Osteoblast (primary cell): ENCODE measurements at regions not wholly inside any gene's neighbourhood (a gene's known extent, or its start where the extent isn't known, plus 50 kb on each side); places are given as distances from the start of the nearest gene placed in this dataset.

Experiments
- DNase-seq: peaks from one replicate; pipeline ENCODE4 v3.0.0; 2011; ENCODE audit warnings: low spot score, mixed read lengths; ENCODE audit not compliant: insufficient read length; ENCODE audit errors: missing footprints
- H2AFZ ChIP-seq: 2 replicates; pipeline ENCODE4 v1.6.0; 2011; ENCODE audit warnings: mild to moderate bottlenecking, low read length
- H3K27ac ChIP-seq: 2 replicates; pipeline ENCODE4 v1.5.1; 2011; ENCODE audit warnings: mild to moderate bottlenecking, low read depth, low read length, moderate library complexity
- H3K27me3 ChIP-seq: 2 replicates; pipeline ENCODE4 v1.6.0; 2012; ENCODE audit warnings: mild to moderate bottlenecking, control low read depth, inconsistent platforms, low read length, moderate library complexity; ENCODE audit not compliant: insufficient read depth
- H3K36me3 ChIP-seq: 2 replicates; pipeline ENCODE4 v1.5.1; 2011; ENCODE audit warnings: mild to moderate bottlenecking, low read length, control low read depth, moderate library complexity; ENCODE audit not compliant: insufficient read depth
- H3K4me1 ChIP-seq: 2 replicates; pipeline ENCODE4 v1.5.1; 2011; ENCODE audit warnings: mild to moderate bottlenecking, low read length, control low read depth, moderate library complexity; ENCODE audit not compliant: insufficient read depth
- H3K4me2 ChIP-seq: 2 replicates; pipeline ENCODE4 v1.6.0; 2011; ENCODE audit warnings: mild to moderate bottlenecking, low read length; ENCODE audit not compliant: insufficient read depth
- H3K4me3 ChIP-seq: fragments of 200-600 bp; sonication (generic); 3 replicates; pipeline ENCODE4 v1.5.1; 2012; ENCODE audit warnings: mild to moderate bottlenecking, low read length, inconsistent platforms; ENCODE audit not compliant: insufficient read depth
- H3K79me2 ChIP-seq: 2 replicates; pipeline ENCODE4 v1.6.0; 2012; ENCODE audit warnings: mild to moderate bottlenecking, low read length, control low read depth, inconsistent platforms; ENCODE audit not compliant: insufficient read depth
- H3K9me3 ChIP-seq: 2 replicates; pipeline ENCODE4 v1.5.1; 2011; ENCODE audit warnings: low read depth, low read length, control low read depth
- H4K20me1 ChIP-seq: 2 replicates; pipeline ENCODE4 v1.6.0; 2012; ENCODE audit warnings: mild to moderate bottlenecking, low read length, control low read depth; ENCODE audit not compliant: insufficient read depth
- CTCF ChIP-seq: IDR thresholded peaks from 2 replicates; pipeline ENCODE4 v1.5.1; 2011; ENCODE audit warnings: mild to moderate bottlenecking, low read depth, low read length, moderate library complexity; ENCODE audit errors: extremely low read depth

DNA sequence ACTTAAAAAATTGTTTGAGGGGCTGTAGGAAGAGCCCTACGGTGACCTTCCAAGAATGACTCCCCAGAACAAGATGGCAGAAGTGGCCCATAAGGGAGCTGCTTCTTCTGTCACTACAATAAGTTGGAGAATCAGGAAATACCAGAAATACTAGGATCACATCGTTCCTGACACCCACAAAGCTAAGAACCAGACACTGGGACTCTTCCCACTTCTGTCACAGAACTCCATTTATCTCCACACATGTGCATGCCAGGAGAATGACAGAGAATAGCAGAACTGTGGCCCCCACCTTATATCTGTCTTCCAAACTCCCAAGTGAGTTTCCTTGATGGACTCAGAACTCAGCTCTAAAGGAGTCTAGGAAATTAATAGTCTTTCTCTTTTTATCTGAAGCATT is 54.6 kb upstream of the UBR2 start:
- Histone ChIP-seq H3K36me3 (no peaks in the 10 kb centered on the region), H3K79me2 (no peaks in the 10 kb centered on the region), H2AFZ (peak overlapping the region; percentile 11), H3K4me3 (no peak overlapping the region), H3K9me3 (no peaks in the 10 kb centered on the region), H3K27ac (no peak overlapping the region), H3K4me2 (no peak overlapping the region), H4K20me1 (no peaks in the 10 kb centered on the region), H3K27me3 (no peaks in the 10 kb centered on the region), H3K4me1 (peaks cover 26% of the 10 kb centered on the region)
- no peak for TF ChIP-seq CTCF
- no peak for DNase-seq

DNA sequence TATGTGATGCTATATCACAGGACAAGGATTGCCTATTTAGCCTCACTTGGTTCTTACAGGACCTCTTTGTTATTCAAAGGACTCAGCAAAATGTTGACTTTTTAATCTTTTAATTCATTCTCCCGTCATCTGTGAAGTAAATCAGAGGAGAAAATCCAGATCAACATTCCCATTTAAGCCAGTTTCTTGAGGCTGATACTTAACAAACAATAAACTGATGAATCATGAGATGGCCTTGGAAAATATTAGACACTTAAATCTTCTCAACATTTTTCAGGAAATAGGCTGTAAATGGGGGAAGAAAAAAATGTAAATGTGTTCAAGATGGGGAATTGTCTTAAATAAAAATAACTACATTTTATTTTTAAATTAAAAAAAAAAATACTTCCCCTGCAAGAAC is 55.9 kb upstream of the UBR2 start:
- no peaks in the 10 kb centered on the region for H3K79me2 ChIP-seq
- H3K4me3 ChIP-seq = no peak overlapping the region
- no peak overlapping the region for H3K27ac ChIP-seq
- no peaks in the 10 kb centered on the region for H3K27me3 ChIP-seq
- peak; percentile 54 for DNase-seq
- no peak overlapping the region for H2AFZ ChIP-seq
- no peaks in the 10 kb centered on the region for H3K9me3 ChIP-seq
- H3K4me2 ChIP-seq = no peak overlapping the region
- H3K4me1 ChIP-seq = peaks cover 26% of the 10 kb centered on the region
- TF ChIP-seq CTCF = no peak
- H3K36me3 ChIP-seq = no peaks in the 10 kb centered on the region
- no peaks in the 10 kb centered on the region for H4K20me1 ChIP-seq

GRCh38 chr6:42507195-42507594 is 55.5 kb upstream of the TRERF1 start:
- no peaks in the 10 kb centered on the region for H3K79me2 ChIP-seq
- no peaks in the 10 kb centered on the region for H4K20me1 ChIP-seq
- H3K36me3 ChIP-seq = no peaks in the 10 kb centered on the region
- H3K4me2 ChIP-seq = no peak overlapping the region
- H3K9me3 ChIP-seq = no peaks in the 10 kb centered on the region
- H3K4me3 ChIP-seq = no peak overlapping the region
- peaks cover 22% of the 10 kb centered on the region for H3K4me1 ChIP-seq
- no peak for DNase-seq
- H3K27me3 ChIP-seq = no peaks in the 10 kb centered on the region
- no peak overlapping the region for H3K27ac ChIP-seq
- TF ChIP-seq CTCF = no peak
- peak overlapping the region; percentile 63 for H2AFZ ChIP-seq

DNA sequence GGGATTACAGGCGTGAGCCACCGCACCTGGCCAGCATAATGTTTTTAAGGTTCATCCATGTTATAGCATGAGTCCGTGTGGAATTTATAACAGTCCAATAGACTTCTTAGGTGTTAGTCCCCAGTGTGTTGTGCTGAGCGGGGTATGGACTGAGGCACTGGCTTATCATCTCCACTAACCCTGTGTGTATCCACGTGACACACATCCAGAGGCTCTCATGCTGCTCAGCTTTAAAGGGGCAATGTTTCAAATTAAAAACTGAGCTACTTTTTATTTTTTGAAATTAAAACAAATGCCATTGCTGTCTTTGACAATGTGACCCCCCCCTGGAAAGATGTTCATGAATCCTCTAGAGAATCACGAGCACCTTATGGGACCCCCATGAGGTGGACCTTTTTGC is 54.3 kb upstream of the TRERF1 start:
- H2AFZ ChIP-seq = no peak overlapping the region
- H3K36me3 ChIP-seq = no peaks in the 10 kb centered on the region
- no peaks in the 10 kb centered on the region for H3K9me3 ChIP-seq
- H3K27me3 ChIP-seq = no peaks in the 10 kb centered on the region
- no peaks in the 10 kb centered on the region for H4K20me1 ChIP-seq
- H3K79me2 ChIP-seq = no peaks in the 10 kb centered on the region
- TF ChIP-seq CTCF = no peak
- no peak for DNase-seq
- H3K4me1 ChIP-seq = peaks cover 19% of the 10 kb centered on the region
- H3K4me3 ChIP-seq = no peak overlapping the region
- peak overlapping the region; percentile 54 for H3K4me2 ChIP-seq
- peak overlapping the region; percentile 73 for H3K27ac ChIP-seq
